ENCODE measurements at regions not wholly inside any gene's neighbourhood (a gene's known extent, or its start where the extent isn't known, plus 50 kb on each side); places are given as distances from the start of the nearest gene placed in this dataset.

GRCh38 chr5:93875693-93876092 lies 134.3 kb upstream of the POU5F2 start:
- ChIA-PET CTCF (ENCODE audit: unreplicated experiment) (no interaction called here), POLR2A (interaction anchor here (0.6 to 1.0 kb wide), 4 partner anchors 11 to 1809 kb away, joined by 3 to 4 read pairs (median 3); no protein-coding TSS in a partner anchor)
- BruUV-seq (replicated peaks), result no TSS peak
- Histone ChIP-seq H3K79me2 (ENCODE audit: insufficient read depth, low read depth, low read length) (no peaks in the 10 kb centered on the region), H3K36me3 (ENCODE audit: insufficient read depth, low read length) (no peaks in the 10 kb centered on the region), H3K4me3 (ENCODE audit: low read depth, low read length, poor library complexity, severe bottlenecking) (no peak overlapping the region), H3K9me2 (ENCODE audit: insufficient read depth, low read length) (no peaks in the 10 kb centered on the region), H3K4me1 (ENCODE audit: insufficient read depth, low read length, poor library complexity, severe bottlenecking) (no peaks in the 10 kb centered on the region), H3K9me3 (ENCODE audit: low read length) (no peaks in the 10 kb centered on the region), H4K20me1 (ENCODE audit: insufficient read depth, low read length) (no peaks in the 10 kb centered on the region), H2AFZ (ENCODE audit: low read length) (no peak overlapping the region), H3K4me2 (ENCODE audit: low read length) (no peak overlapping the region), H3K27ac (ENCODE audit: low read depth, low read length, poor library complexity, severe bottlenecking) (no peak overlapping the region)
- intact Hi-C loops (cut with micrococcal nuclease; ENCODE audit: unreplicated experiment), result no loop called here
- no peak for TF ChIP-seq EZH2phosphoT487 (IDR thresholded peaks at IDR 0.05; ENCODE audit: borderline replicate concordance, low read depth, low read length)
- TF ChIP-seq, protein P1, sequence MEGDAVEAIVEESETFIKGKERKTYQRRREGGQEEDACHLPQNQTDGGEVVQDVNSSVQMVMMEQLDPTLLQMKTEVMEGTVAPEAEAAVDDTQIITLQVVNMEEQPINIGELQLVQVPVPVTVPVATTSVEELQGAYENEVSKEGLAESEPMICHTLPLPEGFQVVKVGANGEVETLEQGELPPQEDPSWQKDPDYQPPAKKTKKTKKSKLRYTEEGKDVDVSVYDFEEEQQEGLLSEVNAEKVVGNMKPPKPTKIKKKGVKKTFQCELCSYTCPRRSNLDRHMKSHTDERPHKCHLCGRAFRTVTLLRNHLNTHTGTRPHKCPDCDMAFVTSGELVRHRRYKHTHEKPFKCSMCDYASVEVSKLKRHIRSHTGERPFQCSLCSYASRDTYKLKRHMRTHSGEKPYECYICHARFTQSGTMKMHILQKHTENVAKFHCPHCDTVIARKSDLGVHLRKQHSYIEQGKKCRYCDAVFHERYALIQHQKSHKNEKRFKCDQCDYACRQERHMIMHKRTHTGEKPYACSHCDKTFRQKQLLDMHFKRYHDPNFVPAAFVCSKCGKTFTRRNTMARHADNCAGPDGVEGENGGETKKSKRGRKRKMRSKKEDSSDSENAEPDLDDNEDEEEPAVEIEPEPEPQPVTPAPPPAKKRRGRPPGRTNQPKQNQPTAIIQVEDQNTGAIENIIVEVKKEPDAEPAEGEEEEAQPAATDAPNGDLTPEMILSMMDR (conservative IDR thresholded peaks at IDR 0.05; ENCODE audit: low read length), result no peak
- no peak for DNase-seq (ENCODE audit: low spot score)

DNA sequence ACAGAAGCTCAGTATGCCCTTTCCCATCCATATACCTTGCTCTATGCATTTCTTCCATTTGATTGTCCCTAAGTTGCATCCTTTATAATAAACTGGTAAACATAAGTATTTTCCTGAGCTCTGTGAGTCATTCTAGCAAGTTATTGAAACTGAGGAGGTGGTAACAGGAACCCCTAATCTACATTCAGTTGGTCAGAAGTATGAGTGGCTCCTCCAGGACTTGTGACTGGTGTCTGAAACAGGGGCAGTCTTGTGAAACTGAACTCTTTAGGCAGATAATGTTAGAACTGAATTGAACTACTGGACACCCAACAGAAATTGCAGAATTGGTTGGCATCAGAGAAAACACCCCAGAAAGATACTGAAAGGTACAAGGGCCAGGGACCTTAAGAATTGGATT lies 133.1 kb upstream of the POU5F2 start:
- BruUV-seq (replicated peaks), result no TSS peak

DNA sequence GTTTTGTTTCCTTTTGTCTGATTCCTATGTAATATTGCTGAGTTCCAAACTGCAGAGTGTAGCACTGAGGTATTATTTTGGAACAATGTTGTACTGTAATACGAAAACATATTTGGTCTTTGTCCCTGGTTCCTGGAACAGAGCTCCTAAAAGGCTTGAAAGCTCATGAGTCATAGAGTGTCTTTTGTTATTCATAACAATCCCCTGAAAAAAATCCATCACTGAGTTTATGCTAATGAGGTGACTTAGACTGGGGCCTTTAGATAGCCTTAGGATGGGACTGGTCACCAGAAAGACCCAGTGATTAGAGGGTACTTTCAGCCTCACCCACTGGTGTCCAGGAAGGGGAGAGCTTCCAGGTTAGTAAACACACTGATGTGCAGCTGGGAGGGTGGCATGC lies 132.7 kb upstream of the POU5F2 start:
- Histone ChIP-seq H3K27ac (ENCODE audit: low read depth, low read length, poor library complexity, severe bottlenecking) (no peak overlapping the region), H3K4me1 (ENCODE audit: insufficient read depth, low read length, poor library complexity, severe bottlenecking) (no peaks in the 10 kb centered on the region), H3K9me2 (ENCODE audit: insufficient read depth, low read length) (no peaks in the 10 kb centered on the region), H4K20me1 (ENCODE audit: insufficient read depth, low read length) (no peaks in the 10 kb centered on the region), H3K36me3 (ENCODE audit: insufficient read depth, low read length) (no peaks in the 10 kb centered on the region), H2AFZ (ENCODE audit: low read length) (no peak overlapping the region), H3K9me3 (ENCODE audit: low read length) (no peaks in the 10 kb centered on the region), H3K4me3 (ENCODE audit: low read depth, low read length, poor library complexity, severe bottlenecking) (no peak overlapping the region), H3K4me2 (ENCODE audit: low read length) (no peak overlapping the region), H3K79me2 (ENCODE audit: insufficient read depth, low read depth, low read length) (no peaks in the 10 kb centered on the region)
- POLR2A ChIA-PET, result interaction anchor here (0.8 kb wide), 1 partner anchor 9 kb away, joined by 3 read pairs; no protein-coding TSS in a partner anchor
- CTCF ChIA-PET (ENCODE audit: unreplicated experiment), result no interaction called here
- no TSS peak for BruUV-seq (replicated peaks)
- intact Hi-C loops (cut with micrococcal nuclease; ENCODE audit: unreplicated experiment), result no loop called here
- DNase-seq (ENCODE audit: low spot score), result no peak
- no peak for TF ChIP-seq EZH2phosphoT487 (IDR thresholded peaks at IDR 0.05; ENCODE audit: borderline replicate concordance, low read depth, low read length)
- TF ChIP-seq, protein P1 (conservative IDR thresholded peaks at IDR 0.05; ENCODE audit: low read length), result no peak

More for the DNA sequence above, 133.1 kb upstream of the POU5F2 start:
- ChIA-PET CTCF (ENCODE audit: unreplicated experiment) (no interaction called here), POLR2A (interaction anchor here (0.6 to 0.8 kb wide), 2 partner anchors 9 to 848 kb away, joined by 3 read pairs; no protein-coding TSS in a partner anchor)
- no peak overlapping the region for H3K4me3 ChIP-seq (ENCODE audit: low read depth, low read length, poor library complexity, severe bottlenecking)
- no peak for DNase-seq (ENCODE audit: low spot score)
- H3K4me1 ChIP-seq (ENCODE audit: insufficient read depth, low read length, poor library complexity, severe bottlenecking), result no peaks in the 10 kb centered on the region
- H3K36me3 ChIP-seq (ENCODE audit: insufficient read depth, low read length), result no peaks in the 10 kb centered on the region
- H4K20me1 ChIP-seq (ENCODE audit: insufficient read depth, low read length), result no peaks in the 10 kb centered on the region
- H3K27ac ChIP-seq (ENCODE audit: low read depth, low read length, poor library complexity, severe bottlenecking), result no peak overlapping the region
- no peaks in the 10 kb centered on the region for H3K79me2 ChIP-seq (ENCODE audit: insufficient read depth, low read depth, low read length)
- TF ChIP-seq, protein P1 (conservative IDR thresholded peaks at IDR 0.05; ENCODE audit: low read length), result no peak
- TF ChIP-seq EZH2phosphoT487 (IDR thresholded peaks at IDR 0.05; ENCODE audit: borderline replicate concordance, low read depth, low read length), result no peak
- H2AFZ ChIP-seq (ENCODE audit: low read length), result no peak overlapping the region
- H3K4me2 ChIP-seq (ENCODE audit: low read length), result no peak overlapping the region
- H3K9me3 ChIP-seq (ENCODE audit: low read length), result no peaks in the 10 kb centered on the region
- intact Hi-C loops (cut with micrococcal nuclease; ENCODE audit: unreplicated experiment), result no loop called here
- H3K9me2 ChIP-seq (ENCODE audit: insufficient read depth, low read length), result no peaks in the 10 kb centered on the region
